Non-pigmented ciliary epithelial cell (primary cell): ENCODE measurements at regions not wholly inside any gene's neighbourhood (a gene's known extent, or its start where the extent isn't known, plus 50 kb on each side); places are given as distances from the start of the nearest gene placed in this dataset.

ENCODE experiments used
- DNase-seq: peaks from one replicate; pipeline ENCODE4 v3.0.0-alpha.2; 2010; ENCODE audit warnings: low read depth

DNA sequence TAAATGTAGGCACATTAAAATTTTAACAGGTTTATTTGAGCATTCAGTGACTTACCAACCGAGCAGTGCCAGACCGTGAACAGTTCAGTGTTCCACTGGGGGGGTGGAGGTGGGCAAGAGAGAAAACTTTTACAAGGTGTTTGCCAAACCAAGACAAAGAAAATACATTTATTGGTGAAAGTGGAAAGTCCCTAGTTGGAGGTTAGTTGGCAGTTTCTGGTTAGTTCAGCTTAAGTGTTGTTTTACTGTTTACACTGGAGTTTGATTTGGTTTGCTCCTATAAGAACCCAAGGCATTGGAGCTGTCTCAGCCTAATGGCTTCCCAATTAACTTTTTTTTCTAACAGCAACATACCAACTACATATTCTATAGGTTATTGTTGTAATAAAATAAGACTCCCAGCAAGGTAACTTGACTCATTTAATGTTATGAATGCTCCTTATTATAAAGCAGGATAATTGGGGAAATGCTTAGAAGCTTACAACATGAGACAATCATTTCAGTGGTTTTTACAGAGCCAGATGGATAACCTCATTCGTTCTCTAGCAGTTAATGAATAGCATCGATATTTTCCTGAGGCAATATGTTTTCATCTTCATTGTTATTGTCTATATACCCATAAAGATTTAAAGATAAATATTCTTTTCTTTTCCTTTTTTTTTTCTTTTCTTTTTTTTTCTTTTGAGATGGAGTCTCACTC is 115.8 kb downstream of the ETNK1 start:
- no peak for DNase-seq

DNA sequence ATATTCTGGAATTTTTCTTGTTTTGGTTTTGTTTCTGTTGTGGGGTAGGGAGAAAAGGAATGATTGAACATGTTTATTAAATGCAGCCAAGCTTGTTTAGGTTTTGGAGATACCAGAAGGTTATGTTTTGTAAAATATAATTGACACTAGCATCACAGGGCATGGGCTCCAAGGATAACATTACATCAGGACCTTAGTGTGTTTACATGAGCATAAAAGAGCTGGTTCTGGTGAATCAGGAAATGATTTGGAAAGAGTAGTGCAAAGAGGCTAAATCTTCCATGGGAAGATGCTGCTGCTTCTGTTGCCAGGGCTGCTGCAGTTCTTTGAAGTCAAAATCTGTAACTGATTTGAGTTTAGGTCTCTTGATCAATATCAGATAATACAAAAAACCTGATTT is 118.7 kb downstream of the ETNK1 start:
- DNase-seq, result no peak

DNA sequence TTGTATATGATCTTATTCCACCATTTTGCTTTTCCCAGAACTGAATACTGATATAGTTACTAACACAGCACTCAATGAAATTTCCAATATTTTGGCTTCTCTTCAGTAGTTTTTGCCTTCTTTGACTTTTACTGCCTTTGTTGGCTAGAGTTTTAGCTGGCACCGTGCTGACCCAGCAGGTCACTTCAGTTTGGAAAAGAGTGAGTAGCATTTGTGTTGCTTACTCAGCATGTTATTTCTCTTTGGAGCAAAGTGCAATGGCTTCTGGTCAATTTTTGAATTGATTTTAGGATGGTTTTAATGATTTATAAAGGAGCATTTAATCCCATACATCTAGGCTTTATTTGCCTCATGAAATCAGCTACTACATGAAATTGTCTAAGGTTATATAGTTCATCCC is 119.2 kb downstream of the ETNK1 start:
- no peak for DNase-seq

DNA sequence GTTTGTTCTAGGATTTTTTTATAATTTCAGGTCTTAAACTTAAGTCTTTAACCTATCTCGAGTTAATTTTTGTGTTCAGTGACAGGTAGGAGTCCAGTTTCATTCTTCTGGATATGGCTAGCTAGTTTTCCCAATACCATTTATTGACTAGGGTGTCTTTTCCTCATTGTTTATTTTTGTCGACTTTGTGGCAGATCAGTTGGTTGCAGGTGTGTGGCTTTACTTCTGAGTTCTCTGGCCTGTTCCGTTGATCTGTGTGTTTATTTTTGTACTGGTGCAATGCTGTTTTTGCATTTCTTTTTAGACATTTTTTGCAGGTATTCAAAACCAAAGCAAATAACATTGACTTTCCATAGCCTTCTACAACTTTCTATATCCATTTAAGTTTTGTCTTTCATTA is 121.7 kb downstream of the ETNK1 start:
- DNase-seq, result no peak

DNA sequence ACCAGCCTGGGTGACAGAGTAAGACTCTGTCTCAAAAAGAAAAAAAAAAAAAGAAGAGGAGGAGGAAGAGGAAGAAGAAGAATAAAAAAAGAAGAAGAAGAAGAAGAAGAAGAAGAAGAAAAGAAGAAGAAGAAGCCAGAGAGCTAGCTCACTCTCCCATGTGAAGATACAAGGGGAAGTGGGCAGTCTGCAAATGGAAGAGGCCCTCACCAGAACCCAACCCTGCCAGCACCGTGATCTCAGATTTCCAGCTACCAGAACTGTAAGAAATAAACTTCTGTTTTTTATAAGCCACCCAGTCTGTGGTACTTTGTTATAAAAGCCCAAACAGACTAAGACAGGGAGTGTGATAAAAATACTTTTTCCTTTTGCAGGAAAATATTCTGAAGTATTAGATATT is 130.7 kb downstream of the ETNK1 start:
- no peak for DNase-seq

DNA sequence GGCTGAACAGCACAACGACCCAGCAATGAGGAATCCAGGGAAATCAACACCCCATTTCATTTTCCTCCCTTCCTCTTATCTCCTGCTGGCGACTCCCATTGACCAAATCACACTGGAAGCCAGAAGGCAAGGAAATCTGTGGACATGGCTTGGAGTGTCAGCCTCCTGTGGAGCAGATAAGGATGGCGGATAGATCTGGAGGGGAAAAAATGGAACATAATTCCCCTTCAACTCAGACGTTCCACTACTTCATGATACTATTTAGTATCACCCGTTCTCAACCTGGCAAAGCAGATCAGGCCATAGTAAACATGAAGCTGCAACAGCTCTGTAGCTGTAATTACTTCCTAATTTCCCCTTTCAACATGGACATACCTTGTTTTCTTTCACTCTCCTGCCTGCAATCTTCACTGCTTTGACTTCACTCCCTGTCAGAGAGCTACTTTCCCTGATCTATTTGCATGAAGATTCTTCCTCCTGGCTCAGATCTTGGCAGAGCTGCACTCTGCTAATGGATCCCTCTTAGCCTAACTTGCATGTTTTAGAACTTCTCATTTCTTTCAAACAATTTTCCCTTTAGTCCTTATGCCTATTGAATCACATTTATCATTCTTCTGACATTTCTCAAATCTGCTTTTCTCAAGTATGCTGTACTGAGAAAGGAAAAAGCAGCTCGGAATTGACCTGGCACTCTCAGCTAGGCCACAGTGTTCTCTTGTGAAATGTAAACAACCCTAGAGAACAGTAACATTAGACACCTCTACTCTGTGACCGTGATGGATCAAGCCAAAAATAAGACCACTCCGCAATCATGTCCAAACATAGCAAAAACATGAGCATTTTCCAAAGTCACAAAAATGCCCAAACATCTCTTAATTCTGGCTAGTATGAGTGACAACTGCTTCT is 135.1 kb downstream of the ETNK1 start:
- no peak for DNase-seq

DNA sequence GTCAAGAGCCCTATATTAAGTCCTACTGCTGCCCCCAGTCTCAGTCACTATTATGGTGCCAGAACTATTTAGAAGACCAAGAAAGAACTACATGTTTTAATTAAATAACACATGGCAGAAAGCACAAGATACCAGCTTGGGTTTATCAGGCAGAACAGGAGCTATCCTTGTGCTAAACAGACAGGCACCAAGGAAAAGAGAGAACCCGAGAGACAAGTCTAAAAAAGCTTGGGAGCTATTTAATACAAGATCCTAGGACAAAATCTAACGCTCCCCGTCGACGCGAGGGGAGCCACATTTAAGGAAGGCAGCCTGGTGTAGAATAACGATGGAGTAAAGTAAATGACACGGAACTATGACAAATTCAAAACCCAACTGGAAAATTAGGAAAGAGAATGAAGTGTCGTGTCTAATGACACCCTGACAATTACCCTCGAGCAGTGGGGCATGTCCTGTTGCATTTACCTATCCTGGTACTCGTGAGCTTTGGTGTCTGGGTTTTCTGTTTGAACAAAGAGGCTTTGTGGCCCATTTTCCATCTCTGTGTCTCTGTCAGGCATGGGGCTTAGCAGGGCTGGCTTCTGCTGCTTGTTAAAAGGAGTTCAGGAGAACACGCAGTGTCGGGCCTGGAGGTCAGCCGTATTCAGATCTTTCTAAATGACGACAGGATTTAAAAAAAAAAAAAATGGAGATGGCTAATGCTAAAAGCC is 140.6 kb downstream of the ETNK1 start:
- DNase-seq, result no peak

DNA sequence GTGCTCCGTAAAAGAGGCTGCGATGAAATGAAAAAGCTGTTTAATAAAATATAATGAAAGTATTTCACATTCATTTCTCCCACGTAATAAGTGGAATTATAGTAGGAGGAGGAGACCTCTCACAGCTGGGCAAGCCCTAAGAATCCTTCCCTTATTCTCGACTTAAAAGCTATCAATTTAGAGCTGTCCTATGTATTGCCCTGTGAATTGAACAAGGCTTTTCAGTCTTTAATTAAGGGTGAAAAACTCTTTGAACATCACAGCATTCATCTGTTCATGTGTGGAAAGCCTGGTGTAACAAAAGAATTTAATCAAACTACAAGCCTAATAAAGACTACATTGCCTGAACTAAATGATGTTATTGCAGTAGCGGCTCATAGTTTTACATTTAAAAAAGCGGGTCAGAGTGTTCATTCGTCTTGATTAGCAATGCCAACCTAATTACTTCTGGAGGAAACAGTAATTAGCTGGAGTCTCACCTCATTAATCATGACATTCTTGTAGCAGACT is 142.0 kb downstream of the ETNK1 start:
- DNase-seq, result no peak

DNA sequence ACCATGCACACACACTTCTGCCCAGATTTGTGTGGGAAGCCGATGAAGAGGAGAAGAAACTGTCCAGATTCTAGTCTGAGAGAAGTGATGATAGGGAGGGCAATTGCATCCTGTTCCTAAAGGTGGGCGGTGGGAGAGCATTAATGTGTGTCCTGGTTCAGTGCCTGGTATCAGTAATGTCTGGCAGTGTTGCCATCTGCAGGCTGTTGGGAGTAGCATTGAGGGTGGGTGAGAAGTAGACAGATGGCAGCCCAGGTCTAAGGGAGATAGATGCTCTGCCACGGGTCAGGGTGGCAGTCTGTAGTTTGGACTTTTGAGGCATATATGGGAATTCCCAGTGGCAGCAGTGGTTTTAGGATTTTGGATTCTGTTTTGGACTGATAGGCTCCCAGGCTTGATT is 156.4 kb downstream of the ETNK1 start:
- no peak for DNase-seq

DNA sequence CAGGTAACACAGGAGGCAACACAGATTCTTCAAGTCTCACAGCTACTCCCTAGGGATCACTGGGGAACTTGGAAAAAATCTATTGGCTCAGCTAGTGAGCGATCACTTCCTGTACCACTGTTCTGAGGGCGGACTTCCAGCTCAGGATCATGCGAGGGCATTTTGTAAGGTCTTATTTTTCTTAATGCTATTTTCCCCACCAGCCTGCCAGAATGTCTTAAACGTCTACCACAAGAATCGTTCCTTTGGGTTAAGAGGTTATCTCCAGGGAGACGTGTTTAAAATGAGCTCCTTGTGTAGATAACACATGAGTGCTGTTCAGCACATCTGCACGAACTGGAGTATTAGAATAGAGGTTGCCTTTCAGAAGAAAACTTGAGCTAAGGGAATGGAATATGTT is 162.6 kb downstream of the ETNK1 start:
- no peak for DNase-seq

DNA sequence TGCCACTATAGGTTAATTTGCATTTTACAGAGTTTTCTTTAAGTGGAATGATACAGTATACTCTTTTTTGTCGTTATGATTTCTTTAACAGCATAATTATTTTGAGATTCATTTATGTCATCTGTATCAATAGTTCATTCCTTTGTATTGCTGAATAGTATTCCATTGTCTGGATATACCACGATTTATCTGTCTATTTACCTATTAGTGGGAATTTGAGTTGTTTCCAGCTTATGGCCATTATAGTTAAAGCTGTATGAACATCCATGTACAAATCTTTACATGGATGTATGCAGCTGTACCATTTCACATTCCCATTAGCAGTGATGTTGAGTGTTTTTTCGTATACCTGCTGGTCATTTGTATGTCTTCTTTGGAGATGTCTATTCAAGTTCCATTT is 163.9 kb downstream of the ETNK1 start:
- no peak for DNase-seq

DNA sequence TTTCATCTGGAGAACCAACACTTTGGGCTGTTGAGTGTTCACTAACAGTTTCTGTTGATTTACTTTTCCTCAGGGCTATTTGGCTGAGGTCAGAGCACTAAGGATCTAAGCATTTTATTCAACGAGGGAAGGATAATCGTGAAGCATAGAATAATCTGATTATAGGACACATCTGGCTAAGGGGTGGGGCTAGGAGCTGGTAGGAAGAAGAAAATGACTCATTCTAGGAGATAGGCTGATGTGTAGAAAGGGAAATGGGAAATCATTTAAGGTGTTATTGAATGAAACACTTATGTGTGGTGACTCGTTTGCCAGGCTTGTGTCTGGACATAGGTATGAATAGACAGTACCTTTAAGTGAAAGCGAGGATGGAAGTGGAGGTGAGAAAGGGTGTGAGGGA is 167.2 kb downstream of the ETNK1 start:
- no peak for DNase-seq

DNA sequence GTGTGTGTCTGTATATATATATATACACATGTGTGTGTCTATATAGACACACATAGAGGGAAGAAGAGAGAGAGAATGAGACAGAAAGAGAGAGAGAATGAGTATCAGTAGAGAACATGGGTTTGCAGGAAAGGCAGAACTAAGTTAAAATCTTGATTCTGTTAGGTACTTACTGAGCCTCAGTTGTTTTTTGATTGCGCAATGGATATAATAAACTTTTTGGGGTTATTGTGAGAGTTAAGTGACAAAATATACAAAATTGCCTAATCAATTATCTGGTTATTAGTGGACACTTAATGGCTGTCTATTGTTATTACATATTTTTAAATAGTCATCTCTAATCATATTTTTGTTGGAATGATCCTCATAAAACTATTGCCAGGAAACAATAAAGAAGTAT is 169.0 kb downstream of the ETNK1 start:
- DNase-seq, result no peak

DNA sequence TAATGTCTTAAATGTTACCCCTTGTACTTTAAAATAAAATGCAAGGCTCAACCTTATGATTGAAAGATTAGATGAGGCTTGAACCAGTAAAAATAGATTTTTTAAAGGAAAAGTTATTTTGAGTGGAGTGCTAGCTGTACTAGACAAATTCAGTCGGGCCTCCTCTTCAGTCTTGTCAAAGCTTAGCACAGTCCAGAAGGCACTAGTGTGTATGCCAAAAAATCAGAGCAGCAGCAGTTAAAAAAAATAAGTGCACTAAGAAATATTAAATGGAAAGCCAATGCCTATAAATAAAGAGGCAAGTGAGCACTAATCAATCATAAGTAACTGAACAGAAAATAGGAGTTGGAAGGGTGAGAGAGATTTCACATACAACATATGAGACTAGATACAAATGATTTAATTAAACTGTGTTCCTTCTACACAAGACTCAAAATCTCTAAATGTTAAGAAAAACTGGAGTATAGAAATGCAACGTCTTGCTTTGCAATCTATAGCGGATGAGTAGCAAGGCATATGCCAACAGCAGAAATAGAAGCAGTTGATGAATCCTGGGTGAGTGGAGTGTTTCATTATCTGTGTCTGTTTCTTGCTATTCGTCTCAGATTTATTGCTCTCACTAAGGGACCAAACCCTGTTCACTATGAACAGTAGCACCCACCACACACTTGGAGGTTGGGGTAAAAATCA is 172.1 kb downstream of the ETNK1 start:
- no peak for DNase-seq

DNA sequence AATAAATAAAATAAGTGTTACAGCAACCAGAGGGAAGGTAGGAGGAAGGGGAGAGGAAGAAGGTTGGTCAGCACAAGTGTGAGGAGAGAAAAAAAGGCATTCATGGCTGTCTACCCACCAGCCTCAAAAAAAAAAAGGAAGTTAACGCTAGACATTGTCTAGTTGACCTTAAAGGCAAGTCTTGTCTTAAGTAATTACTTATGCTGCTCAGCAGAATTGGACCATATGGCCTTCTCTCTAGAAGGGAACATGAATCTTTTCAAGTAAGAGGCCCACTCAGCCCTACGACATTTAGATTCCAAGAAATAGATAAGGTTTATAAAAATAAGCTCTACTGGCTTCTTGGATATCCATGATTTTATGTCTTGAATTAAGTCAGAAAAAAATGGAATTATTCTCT is 172.7 kb downstream of the ETNK1 start:
- DNase-seq, result no peak

DNA sequence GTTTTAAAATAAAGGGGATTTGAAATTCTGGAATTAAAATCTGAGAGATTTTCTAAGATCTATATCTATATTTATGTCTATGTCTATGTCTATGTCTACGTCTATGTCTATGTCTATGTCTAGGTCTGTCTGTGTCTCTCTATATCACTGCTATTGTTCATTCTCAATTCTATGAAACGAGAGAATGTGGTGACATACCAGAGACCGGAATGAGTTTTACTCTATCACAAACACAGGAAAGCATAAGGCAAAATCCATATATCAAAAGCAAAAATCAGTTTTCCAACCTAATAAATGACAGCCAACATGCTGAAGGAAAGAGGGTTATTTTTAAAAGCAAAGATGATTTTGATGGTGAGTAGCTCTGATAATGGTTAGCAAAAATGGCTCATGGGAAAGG is 173.1 kb downstream of the ETNK1 start:
- no peak for DNase-seq

DNA sequence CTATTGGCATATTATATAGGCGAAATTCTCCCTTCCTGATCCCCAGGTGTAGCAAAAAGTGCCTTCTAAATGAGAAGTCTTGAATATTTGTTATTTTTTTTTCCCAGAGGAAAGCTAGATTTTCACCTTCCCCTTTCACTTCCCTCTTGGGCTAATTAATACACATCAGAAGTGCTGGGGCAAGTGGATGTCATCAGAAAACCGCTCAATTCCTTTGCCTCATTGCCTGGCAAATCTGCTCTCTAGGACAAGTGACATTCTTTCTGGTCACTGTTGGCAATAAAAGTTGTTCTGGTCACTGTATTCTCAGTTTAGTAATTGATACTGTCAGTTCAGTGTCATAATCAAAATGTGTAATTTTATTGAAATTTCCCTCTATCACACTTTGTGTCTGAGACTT is 174.5 kb downstream of the ETNK1 start:
- DNase-seq, result no peak

DNA sequence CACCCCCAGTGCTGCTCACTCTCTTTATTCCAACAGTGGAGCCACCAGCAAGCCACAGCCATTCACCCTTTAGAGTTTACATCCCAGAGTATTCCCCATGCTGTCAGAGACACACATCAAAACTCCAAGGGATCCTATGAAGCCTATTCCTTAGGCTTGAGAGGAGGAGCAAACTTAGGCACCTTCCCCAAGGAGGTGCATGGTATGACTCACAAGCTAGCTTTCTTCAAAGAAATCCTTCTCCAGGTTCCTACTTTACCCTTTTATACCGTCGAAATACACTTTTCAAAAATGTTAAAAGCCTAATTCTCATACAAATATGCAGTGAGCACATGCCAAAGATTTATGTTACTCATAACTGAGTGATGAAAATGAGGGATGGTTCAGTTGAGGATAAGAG is 175.4 kb downstream of the ETNK1 start:
- DNase-seq, result no peak

DNA sequence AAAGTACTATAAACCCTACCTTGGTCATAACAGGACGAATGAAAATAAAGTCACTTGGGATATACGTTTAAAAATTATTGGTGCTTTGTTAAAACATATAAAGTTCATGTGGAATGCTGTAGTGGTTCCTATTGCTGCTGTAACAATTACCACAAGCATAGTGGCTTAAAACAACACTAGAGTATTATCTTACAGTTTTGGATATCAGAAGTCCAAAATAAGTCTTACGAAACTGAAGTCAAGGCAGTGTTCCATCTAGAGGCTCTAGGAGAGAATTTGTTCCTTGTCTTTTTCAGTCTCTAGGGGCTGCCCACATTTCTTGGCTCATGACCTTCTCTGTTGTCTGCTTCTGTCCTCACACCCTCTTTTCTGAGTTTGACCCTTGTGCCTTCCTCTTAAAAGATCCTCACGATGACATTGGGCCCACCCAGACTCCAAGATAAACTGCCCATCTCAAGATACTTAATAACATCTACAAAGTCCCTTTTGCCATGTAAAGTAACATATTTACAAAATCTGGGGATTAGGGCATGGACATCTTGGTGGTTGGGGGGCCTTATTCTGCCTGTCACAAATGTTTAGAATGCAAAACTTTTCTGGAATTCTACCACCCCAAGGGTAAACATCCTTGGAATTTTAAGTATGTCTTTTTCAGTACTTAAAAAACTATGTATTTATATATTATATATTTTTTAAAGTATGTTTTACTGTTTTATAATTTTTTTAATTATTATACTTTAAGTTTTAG is 178.1 kb downstream of the ETNK1 start:
- no peak for DNase-seq

DNA sequence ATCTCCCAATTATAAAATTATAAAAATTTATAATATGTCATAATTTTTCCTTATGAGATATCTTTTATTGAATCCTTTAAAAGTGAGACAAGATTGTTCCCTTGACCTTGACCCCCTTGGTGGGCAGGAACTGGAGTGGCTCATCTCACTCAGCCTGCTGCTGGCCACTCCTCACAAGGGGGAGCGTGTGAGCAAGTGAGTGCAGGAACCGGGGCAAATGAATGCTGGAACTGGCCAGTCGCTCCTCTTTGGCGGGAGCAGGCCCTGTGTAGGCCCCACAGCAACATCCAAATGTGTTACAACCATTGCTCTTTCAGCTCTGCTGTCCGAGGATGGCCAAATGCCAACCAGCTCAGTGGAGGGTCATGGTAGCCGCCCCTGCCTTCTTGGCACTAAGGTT is 178.8 kb downstream of the ETNK1 start:
- DNase-seq, result no peak

DNA sequence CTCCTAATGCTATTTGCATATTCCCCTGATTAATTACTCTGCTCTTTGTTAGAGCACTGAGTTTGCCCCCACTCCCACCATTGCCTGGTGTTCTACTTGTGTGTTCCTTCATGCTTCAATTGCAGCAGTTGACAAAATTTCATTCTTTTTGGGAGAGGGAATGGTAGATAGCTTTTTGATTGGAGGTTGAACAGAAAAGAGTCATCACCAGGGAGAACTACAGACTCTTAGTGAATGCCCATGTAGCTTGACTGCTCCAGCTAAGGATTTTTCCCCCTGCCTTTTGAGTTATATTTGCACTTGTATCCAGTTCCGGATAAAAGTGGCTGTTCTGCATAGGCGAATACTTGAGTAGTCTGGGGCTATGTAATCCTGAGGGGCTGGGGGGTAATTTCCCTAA is 183.9 kb downstream of the ETNK1 start:
- no peak for DNase-seq

DNA sequence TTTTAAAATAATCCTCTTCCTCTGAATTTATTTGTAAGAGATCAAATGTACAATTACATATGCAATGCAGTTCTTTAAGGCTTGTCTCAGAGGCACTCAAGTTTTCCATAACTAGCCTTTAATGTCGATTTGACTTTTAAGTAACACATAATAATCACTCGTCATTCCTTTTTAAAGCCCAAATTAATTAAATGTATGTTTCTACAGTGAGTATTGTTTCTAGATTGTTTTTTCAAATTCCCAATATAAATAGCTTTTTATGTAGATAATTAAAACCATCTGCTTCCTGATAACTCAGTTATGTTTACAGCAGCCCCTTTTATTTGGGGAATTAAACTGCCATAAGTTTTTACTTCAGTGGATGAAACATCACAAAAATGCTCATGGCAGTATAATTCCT is 185.1 kb downstream of the ETNK1 start:
- no peak for DNase-seq
